Natural killer cell (primary cell): ENCODE measurements at regions not wholly inside any gene's neighbourhood (a gene's known extent, or its start where the extent isn't known, plus 50 kb on each side); places are given as distances from the start of the nearest gene placed in this dataset.

Experiments used
- ATAC-seq, 3 donors: fragments of 150-1000 bp in 2 of 3; fragments of 200-7000 bp in 1 of 3; cut with Tn5 transposase; 1 replicate in 1 of 3; 2 replicates in 2 of 3; pipeline ENCODE4 v1.10.0; 2021; ENCODE audit warnings: mild to moderate bottlenecking in 2 of 3, moderate library complexity in 2 of 3
- DNase-seq, 2 donors: peaks; one replicate each; pipeline versions ENCODE4 v3.0.0 to v3.0.0-alpha.2; 2013 to 2021; ENCODE audit warnings: mixed read lengths in 1 of 2
- H3K27ac ChIP-seq: one replicate; pipeline ENCODE4 v1.5.1; 2013; ENCODE audit warnings: mild to moderate bottlenecking, low read length
- H3K27me3 ChIP-seq: one replicate; pipeline ENCODE4 v1.6.1; 2013; ENCODE audit warnings: low read length; ENCODE audit not compliant: control insufficient read depth, insufficient read depth
- H3K36me3 ChIP-seq: one replicate; pipeline ENCODE4 v1.6.1; 2013; ENCODE audit warnings: low read length; ENCODE audit not compliant: control insufficient read depth, insufficient read depth
- H3K4me1 ChIP-seq: one replicate; pipeline ENCODE4 v1.6.1; 2013; ENCODE audit warnings: low read length; ENCODE audit not compliant: control insufficient read depth, insufficient read depth
- H3K4me3 ChIP-seq: one replicate; pipeline ENCODE4 v1.5.1; 2013; ENCODE audit warnings: low read length
- H3K9me3 ChIP-seq: one replicate; pipeline ENCODE4 v1.6.1; 2013; ENCODE audit warnings: low read length; ENCODE audit not compliant: control insufficient read depth, insufficient read depth
- H3K27ac Mint-ChIP-seq, 2 donors: one replicate each; pipeline ENCODE4 v1.8.0; 2022; ENCODE audit warnings: mild to moderate bottlenecking in 2 of 2, mixed read lengths in 2 of 2, moderate library complexity in 1 of 2
- H3K27me3 Mint-ChIP-seq, 2 donors: one replicate each; pipeline ENCODE4 v1.8.0; 2022; ENCODE audit warnings: low read depth in 2 of 2, mixed read lengths in 2 of 2
- H3K36me3 Mint-ChIP-seq: one replicate; pipeline ENCODE4 v1.8.0; 2022; ENCODE audit warnings: mixed read lengths
- H3K4me1 Mint-ChIP-seq, 2 donors: one replicate each; pipeline ENCODE4 v1.8.0; 2022; ENCODE audit warnings: mixed read lengths in 2 of 2
- H3K4me3 Mint-ChIP-seq: one replicate; pipeline ENCODE4 v1.8.0; 2022; ENCODE audit warnings: mild to moderate bottlenecking, moderate library complexity, mixed read lengths
- H3K9me3 Mint-ChIP-seq, 2 donors: one replicate each; pipeline ENCODE4 v1.8.0; 2022; ENCODE audit warnings: mixed read lengths in 2 of 2
- CTCF ChIP-seq: fragments of 200-600 bp; IDR thresholded peaks from one replicate; pipeline ENCODE4 v1.8.0; 2022; ENCODE audit warnings: antibody characterized with exemption
- WGBS: methylation state at CpG from one replicate; pipeline ENCODE4 v1.1.7; 2013; ENCODE audit warnings: missing lambda C conversion rate; ENCODE audit not compliant: insufficient coverage; 5-methylcytosine and 5-hydroxymethylcytosine counted together
- intact Hi-C: fragments of 100-400 bp; cut with micrococcal nuclease; formaldehyde crosslinking; loops from one replicate; pipeline ENCODE4 v1.14.2; 2022

- intact Hi-C loops, result no loop called here
- TF ChIP-seq CTCF, result no peak
- no peaks in the 10 kb centered on the region for H3K4me1 ChIP-seq
- no peak overlapping the region for H3K4me3 ChIP-seq
- Mint-ChIP-seq H3K4me3 (no peak overlapping the region), H3K4me1 (no peaks in the 10 kb centered on the region), H3K9me3 (peaks cover 0 to 5% of the 10 kb centered on the region in 2 donors), H3K36me3 (no peaks in the 10 kb centered on the region), H3K27ac (no peak overlapping the region), H3K27me3 (peaks cover 0 to 8% of the 10 kb centered on the region in 2 donors)
- DNase-seq (no peak), ATAC-seq (no peak)
- no peaks in the 10 kb centered on the region for H3K36me3 ChIP-seq
- no peak overlapping the region for H3K27ac ChIP-seq
- WGBS, result 86% methylated on average over 6 of the region's 6 CpGs
- H3K27me3 ChIP-seq, result no peaks in the 10 kb centered on the region
- no peaks in the 10 kb centered on the region for H3K9me3 ChIP-seq
Observed at GRCh38 chr4:112076919-112077608, 68.2 kb upstream of the FAM241A start.

- H3K4me1 Mint-ChIP-seq, result no peaks in the 10 kb centered on the region
- H3K27me3 Mint-ChIP-seq, result peaks cover 0 to 8% of the 10 kb centered on the region in 2 donors
- H3K4me3 Mint-ChIP-seq, result no peak overlapping the region
- no peaks in the 10 kb centered on the region for H3K27me3 ChIP-seq
- H3K9me3 ChIP-seq, result no peaks in the 10 kb centered on the region
- intact Hi-C loops, result no loop called here
- TF ChIP-seq CTCF, result no peak
- no peak overlapping the region for H3K4me3 ChIP-seq
- H3K4me1 ChIP-seq, result no peaks in the 10 kb centered on the region
- DNase-seq (no peak), ATAC-seq (no peak)
- no peaks in the 10 kb centered on the region for H3K36me3 Mint-ChIP-seq
- no peak overlapping the region for H3K27ac Mint-ChIP-seq
- no peaks in the 10 kb centered on the region for H3K36me3 ChIP-seq
- H3K9me3 Mint-ChIP-seq, result peaks cover 0 to 5% of the 10 kb centered on the region in 2 donors
- no peak overlapping the region for H3K27ac ChIP-seq
- WGBS, result 94% methylated on average over 8 of the region's 8 CpGs
Observed at GRCh38 chr4:112077743-112078142, 67.5 kb upstream of the FAM241A start.

- Histone ChIP-seq H3K4me3 (no peak overlapping the region), H3K4me1 (no peaks in the 10 kb centered on the region), H3K27ac (no peak overlapping the region), H3K27me3 (no peaks in the 10 kb centered on the region), H3K36me3 (no peaks in the 10 kb centered on the region), H3K9me3 (no peaks in the 10 kb centered on the region)
- intact Hi-C loops, result no loop called here
- Mint-ChIP-seq H3K27me3 (peaks cover 13 to 15% of the 10 kb centered on the region in 2 donors), H3K4me3 (no peak overlapping the region), H3K9me3 (no peaks in the 10 kb centered on the region), H3K36me3 (no peaks in the 10 kb centered on the region), H3K4me1 (no peaks in the 10 kb centered on the region), H3K27ac (no peak overlapping the region)
- DNase-seq, result no peak
- ATAC-seq, result no peak
- TF ChIP-seq CTCF, result no peak
- WGBS, result 63% methylated on average over 2 of the region's 2 CpGs
Observed at GRCh38 chr4:112082954-112083586, 62.2 kb upstream of the FAM241A start.
